ENCODE measurements at regions not wholly inside any gene's neighbourhood (a gene's known extent, or its start where the extent isn't known, plus 50 kb on each side); places are given as distances from the start of the nearest gene placed in this dataset.
"Not testable (repeated sequence)": the region's sequence is repeated elsewhere in the genome, so short reads cannot be mapped to it uniquely, and the experiment has no call there.

GRCh38 chrX:131473809-131474208, 70.1 kb upstream of the OR13H1 start:
- TF ChIP-seq EZH2phosphoT487, EZH2 (IDR thresholded peaks at IDR 0.05): not testable (repeated sequence)
- TF ChIP-seq, protein P1, sequence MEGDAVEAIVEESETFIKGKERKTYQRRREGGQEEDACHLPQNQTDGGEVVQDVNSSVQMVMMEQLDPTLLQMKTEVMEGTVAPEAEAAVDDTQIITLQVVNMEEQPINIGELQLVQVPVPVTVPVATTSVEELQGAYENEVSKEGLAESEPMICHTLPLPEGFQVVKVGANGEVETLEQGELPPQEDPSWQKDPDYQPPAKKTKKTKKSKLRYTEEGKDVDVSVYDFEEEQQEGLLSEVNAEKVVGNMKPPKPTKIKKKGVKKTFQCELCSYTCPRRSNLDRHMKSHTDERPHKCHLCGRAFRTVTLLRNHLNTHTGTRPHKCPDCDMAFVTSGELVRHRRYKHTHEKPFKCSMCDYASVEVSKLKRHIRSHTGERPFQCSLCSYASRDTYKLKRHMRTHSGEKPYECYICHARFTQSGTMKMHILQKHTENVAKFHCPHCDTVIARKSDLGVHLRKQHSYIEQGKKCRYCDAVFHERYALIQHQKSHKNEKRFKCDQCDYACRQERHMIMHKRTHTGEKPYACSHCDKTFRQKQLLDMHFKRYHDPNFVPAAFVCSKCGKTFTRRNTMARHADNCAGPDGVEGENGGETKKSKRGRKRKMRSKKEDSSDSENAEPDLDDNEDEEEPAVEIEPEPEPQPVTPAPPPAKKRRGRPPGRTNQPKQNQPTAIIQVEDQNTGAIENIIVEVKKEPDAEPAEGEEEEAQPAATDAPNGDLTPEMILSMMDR (IDR thresholded peaks at IDR 0.05): not testable (repeated sequence)

All from neural progenitor cell (in vitro differentiated cells).